H9 (cell line): ENCODE measurements at regions not wholly inside any gene's neighbourhood (a gene's known extent, or its start where the extent isn't known, plus 50 kb on each side); places are given as distances from the start of the nearest gene placed in this dataset.

Experiments
- DNase-seq: peaks from one replicate; pipeline ENCODE4 v3.0.0-alpha.2; 2017
- H2AFZ ChIP-seq: one replicate; pipeline ENCODE4 v1.6.1; 2013; ENCODE audit warnings: mild to moderate bottlenecking, low read length, control low read depth, moderate library complexity
- H2AK5ac ChIP-seq: 2 replicates; pipeline ENCODE4 v1.6.1; 2013; ENCODE audit warnings: low read length, control low read depth, mixed read lengths; ENCODE audit not compliant: insufficient read length
- H2BK120ac ChIP-seq: one replicate; pipeline ENCODE4 v1.6.1; 2013; ENCODE audit warnings: low read depth, mild to moderate bottlenecking, low read length, control low read depth, inconsistent platforms; ENCODE audit not compliant: poor library complexity, severe bottlenecking
- H2BK12ac ChIP-seq: 2 replicates; pipeline ENCODE4 v1.6.1; 2013; ENCODE audit warnings: low read length, control low read depth, mixed read lengths, low read depth; ENCODE audit not compliant: insufficient read length
- H2BK15ac ChIP-seq: 2 replicates; pipeline ENCODE4 v1.6.1; 2013; ENCODE audit warnings: low read depth, low read length, control low read depth
- H2BK20ac ChIP-seq: one replicate; pipeline ENCODE4 v1.6.1; 2013; ENCODE audit warnings: low read depth, mild to moderate bottlenecking, low read length, control low read depth, inconsistent platforms; ENCODE audit not compliant: poor library complexity, severe bottlenecking
- H2BK5ac ChIP-seq: 2 replicates; pipeline ENCODE4 v1.6.1; 2013; ENCODE audit warnings: low read length, control low read depth, mixed read lengths; ENCODE audit not compliant: insufficient read length
- H3K14ac ChIP-seq: 2 replicates; pipeline ENCODE4 v1.6.1; 2013; ENCODE audit warnings: low read length, control low read depth; ENCODE audit not compliant: insufficient read depth
- H3K18ac ChIP-seq: 2 replicates; pipeline ENCODE4 v1.6.1; 2013; ENCODE audit warnings: low read depth, mild to moderate bottlenecking, mixed read lengths, low read length, control low read depth; ENCODE audit not compliant: insufficient read length
- H3K23ac ChIP-seq: 2 replicates; pipeline ENCODE4 v1.6.1; 2013; ENCODE audit warnings: low read length, control low read depth, mixed read lengths, low read depth; ENCODE audit not compliant: insufficient read length
- H3K23me2 ChIP-seq: 2 replicates; pipeline ENCODE4 v1.6.1; 2013; ENCODE audit warnings: low read depth, mild to moderate bottlenecking, mixed read lengths, low read length, control low read depth; ENCODE audit not compliant: insufficient read length, poor library complexity, severe bottlenecking
- H3K27ac ChIP-seq: 2 replicates; pipeline ENCODE4 v1.5.1; 2013; ENCODE audit warnings: low read length, control low read depth, mixed read lengths, low read depth; ENCODE audit not compliant: insufficient read length
- H3K27me3 ChIP-seq: 2 replicates; pipeline ENCODE4 v1.6.1; 2013; ENCODE audit warnings: low read length, control low read depth, inconsistent platforms; ENCODE audit not compliant: insufficient read depth
- H3K4ac ChIP-seq: 2 replicates; pipeline ENCODE4 v1.6.1; 2013; ENCODE audit warnings: low read depth, mild to moderate bottlenecking, control low read depth, inconsistent platforms, low read length, moderate library complexity
- H3K4me1 ChIP-seq: 2 replicates; pipeline ENCODE4 v1.6.1; 2013; ENCODE audit warnings: low read length, control low read depth, inconsistent platforms; ENCODE audit not compliant: insufficient read depth
- H3K4me2 ChIP-seq: 2 replicates; pipeline ENCODE4 v1.6.1; 2013; ENCODE audit warnings: low read length, control low read depth, mixed read lengths; ENCODE audit not compliant: insufficient read length, insufficient read depth
- H3K56ac ChIP-seq: 2 replicates; pipeline ENCODE4 v1.6.1; 2013; ENCODE audit warnings: low read depth, mild to moderate bottlenecking, mixed read lengths, low read length, control low read depth; ENCODE audit not compliant: insufficient read length
- H3K79me1 ChIP-seq: 2 replicates; pipeline ENCODE4 v1.6.1; 2013; ENCODE audit warnings: low read depth, mild to moderate bottlenecking, moderate library complexity, low read length, control low read depth, inconsistent platforms; ENCODE audit not compliant: insufficient read depth, poor library complexity, severe bottlenecking
- H3K79me2 ChIP-seq: 2 replicates; pipeline ENCODE4 v1.6.1; 2013; ENCODE audit warnings: low read length, control low read depth, inconsistent platforms; ENCODE audit not compliant: insufficient read depth
- H3K9ac ChIP-seq: 2 replicates; pipeline ENCODE4 v1.6.1; 2013; ENCODE audit warnings: low read length, control low read depth, mixed read lengths; ENCODE audit not compliant: insufficient read length; ENCODE audit errors: extremely low read depth
- H3K9me3 ChIP-seq: one replicate; pipeline ENCODE4 v1.6.1; 2013; ENCODE audit warnings: low read depth, low read length, inconsistent platforms; ENCODE audit not compliant: control insufficient read depth
- H3T11ph ChIP-seq: one replicate; pipeline ENCODE4 v1.6.1; 2013; ENCODE audit warnings: mild to moderate bottlenecking, low read length, control low read depth, inconsistent platforms
- H4K20me1 ChIP-seq: one replicate; pipeline ENCODE4 v1.6.1; 2013; ENCODE audit not compliant: control insufficient read depth, insufficient read length, insufficient read depth
- H4K5ac ChIP-seq: 2 replicates; pipeline ENCODE4 v1.6.1; 2013; ENCODE audit warnings: low read depth, mild to moderate bottlenecking, mixed read lengths, low read length, control low read depth; ENCODE audit not compliant: insufficient read length
- H4K8ac ChIP-seq: replicated peaks from 2 replicates; pipeline ENCODE4 v1.6.1; 2013; ENCODE audit warnings: low read length, control low read depth, mixed read lengths, low read depth; ENCODE audit not compliant: insufficient read length
- H4K91ac ChIP-seq: 2 replicates; pipeline ENCODE4 v1.6.1; 2013; ENCODE audit warnings: low read depth, mild to moderate bottlenecking, moderate library complexity, mixed read lengths, low read length, control low read depth; ENCODE audit not compliant: insufficient read length
- H3K27ac Mint-ChIP-seq, 3 experiments: 2 replicates in 2 of 3; 3 replicates in 1 of 3; pipeline ENCODE4 v1.8.0; 2020 to 2021; ENCODE audit warnings: mixed read lengths in 3 of 3, mild to moderate bottlenecking in 1 of 3, moderate library complexity in 1 of 3
- H3K27me3 Mint-ChIP-seq: 2 replicates; pipeline ENCODE4 v1.8.0; 2021; ENCODE audit warnings: low read depth, mild to moderate bottlenecking, moderate library complexity, mixed read lengths
- H3K36me3 Mint-ChIP-seq, 3 experiments: 2 replicates in 2 of 3; 3 replicates in 1 of 3; pipeline ENCODE4 v1.8.0; 2020 to 2021; ENCODE audit warnings: low read depth in 3 of 3, mixed read lengths in 3 of 3; ENCODE audit not compliant: insufficient read depth in 1 of 3
- H3K4me1 Mint-ChIP-seq, 2 experiments: 2 replicates each; pipeline ENCODE4 v1.8.0; 2020; ENCODE audit warnings: mixed read lengths in 2 of 2
- H3K4me3 Mint-ChIP-seq, 2 experiments: 2 replicates in 1 of 2; 3 replicates in 1 of 2; pipeline ENCODE4 v1.8.0; 2020 to 2021; ENCODE audit warnings: mild to moderate bottlenecking in 2 of 2, mixed read lengths in 2 of 2, moderate library complexity in 1 of 2
- H3K9me3 Mint-ChIP-seq, 2 experiments: 2 replicates in 1 of 2; 3 replicates in 1 of 2; pipeline ENCODE4 v1.8.0; 2020; ENCODE audit warnings: mild to moderate bottlenecking in 2 of 2, mixed read lengths in 2 of 2, moderate library complexity in 1 of 2
- CTCF ChIP-seq: fragments of 200-600 bp; sonication (generic); conservative IDR thresholded peaks from 3 replicates; pipeline ENCODE4 v1.8.0; 2021; ENCODE audit warnings: antibody characterized with exemption, mild to moderate bottlenecking

GRCh38 chr6:50272611-50273010 lies 222.9 kb upstream of the DEFB112 start:
- Histone ChIP-seq H3K14ac (no peak overlapping the region), H3K9me3 (no peaks in the 10 kb centered on the region), H3K56ac (no peak overlapping the region), H2BK12ac (no peak overlapping the region), H3K79me2 (no peaks in the 10 kb centered on the region), H4K91ac (no peak overlapping the region), H3K27ac (no peak overlapping the region), H3K4me2 (no peak overlapping the region), H3K27me3 (no peaks in the 10 kb centered on the region), H4K20me1 (no peaks in the 10 kb centered on the region), H3K4me1 (no peaks in the 10 kb centered on the region; the same call in 1 of the 2 replicates), H2BK120ac (no peak overlapping the region), H3K4ac (no peak overlapping the region), H4K5ac (no peak overlapping the region), H2BK5ac (no peak overlapping the region), H2AK5ac (no peak overlapping the region), H2BK15ac (no peak overlapping the region), H2BK20ac (no peak overlapping the region), H2AFZ (no peak overlapping the region), H3K79me1 (no peaks in the 10 kb centered on the region), H3K23me2 (no peaks in the 10 kb centered on the region), H3K18ac (no peak overlapping the region), H3K9ac (no peak overlapping the region), H3K23ac (no peak overlapping the region), H4K8ac (no peak overlapping the region), H3T11ph (no peak overlapping the region)
- no peaks in the 10 kb centered on the region; a peak in 1 of 5 replicates for H3K9me3 Mint-ChIP-seq
- no peak for DNase-seq
- no peak overlapping the region for H3K4me3 Mint-ChIP-seq
- no peaks in the 10 kb centered on the region for H3K27me3 Mint-ChIP-seq
- no peak overlapping the region for H3K27ac Mint-ChIP-seq
- no peak for TF ChIP-seq CTCF
- no peaks in the 10 kb centered on the region; a peak in 1 of 7 replicates for H3K36me3 Mint-ChIP-seq
- peaks cover 6% of the 10 kb centered on the region in 2 experiments; a peak in 3 of 4 replicates for H3K4me1 Mint-ChIP-seq
